SW 1271 (cell line): ENCODE measurements at regions not wholly inside any gene's neighbourhood (a gene's known extent, or its start where the extent isn't known, plus 50 kb on each side); places are given as distances from the start of the nearest gene placed in this dataset.

Source experiments
- DNase-seq, 2 experiments: peaks; one replicate each; lab custom pipeline; 2025; lab: John Stamatoyannopoulos, UW

GRCh38 chr16:50994995-50995394 is 156.1 kb downstream of the SALL1 start:
- DNase-seq = no peak

GRCh38 chr16:50992350-50993032 is 158.6 kb downstream of the SALL1 start:
- DNase-seq = no peak

- DNase-seq = no peak
These were observed 159.6 kb downstream of the SALL1 start for GRCh38 chr16:50991436-50991835.

GRCh38 chr16:50991006-50991405 is 160.1 kb downstream of the SALL1 start:
- no peak for DNase-seq

- DNase-seq = no peak
These were observed 162.0 kb downstream of the SALL1 start for GRCh38 chr16:50989047-50989446.

GRCh38 chr16:50988441-50988840 is 162.6 kb downstream of the SALL1 start:
- no peak for DNase-seq

GRCh38 chr16:50986453-50986852 is 164.6 kb downstream of the SALL1 start:
- DNase-seq = no peak

GRCh38 chr16:50985733-50986132 is 165.3 kb downstream of the SALL1 start:
- no peak for DNase-seq

GRCh38 chr16:50984688-50985087 is 166.4 kb downstream of the SALL1 start:
- DNase-seq = no peak

GRCh38 chr16:50982808-50983207 is 168.3 kb downstream of the SALL1 start:
- no peak for DNase-seq

GRCh38 chr16:50981951-50982350 is 169.1 kb downstream of the SALL1 start:
- DNase-seq = no peak

GRCh38 chr16:50980666-50981065 is 170.4 kb downstream of the SALL1 start:
- DNase-seq = no peak

GRCh38 chr16:50979806-50980620 is 171.1 kb downstream of the SALL1 start:
- no peak for DNase-seq

GRCh38 chr16:50977138-50977537 is 173.9 kb downstream of the SALL1 start:
- DNase-seq = no peak

GRCh38 chr16:50974438-50975036 is 176.5 kb downstream of the SALL1 start:
- DNase-seq = no peak

- DNase-seq = no peak
These were observed 178.2 kb downstream of the SALL1 start for GRCh38 chr16:50972876-50973275.

GRCh38 chr16:50970281-50970680 is 180.8 kb downstream of the SALL1 start:
- no peak for DNase-seq

GRCh38 chr16:50967827-50968612 is 183.1 kb downstream of the SALL1 start:
- no peak for DNase-seq

GRCh38 chr16:50964491-50964890 is 186.6 kb downstream of the SALL1 start:
- no peak for DNase-seq

GRCh38 chr16:50961952-50962351 is 189.1 kb downstream of the SALL1 start:
- no peak for DNase-seq

GRCh38 chr16:50960517-50961202 is 190.4 kb downstream of the SALL1 start:
- no peak for DNase-seq

- no peak for DNase-seq
These were observed 194.0 kb downstream of the SALL1 start for GRCh38 chr16:50957056-50957455.
